Neural cell (in vitro differentiated cells): ENCODE measurements at regions not wholly inside any gene's neighbourhood (a gene's known extent, or its start where the extent isn't known, plus 50 kb on each side); places are given as distances from the start of the nearest gene placed in this dataset.
"Not testable (repeated sequence)": the region's sequence is repeated elsewhere in the genome, so short reads cannot be mapped to it uniquely, and the experiment has no call there.

Experiments
- EP300 ChIP-seq: fragments of 450-650 bp; conservative IDR thresholded peaks from 2 replicates; pipeline ENCODE4 v1.6.1; 2014; ENCODE audit warnings: antibody characterized with exemption, mild to moderate bottlenecking, moderate library complexity; ENCODE audit not compliant: poor library complexity, severe bottlenecking
- EZH2 ChIP-seq: fragments of 200-600, 300-800 bp; shearing (Covaris generic), sonication (generic); IDR thresholded peaks from 2 replicates; pipeline ENCODE4 v1.6.1; 2014; ENCODE audit warnings: antibody characterized with exemption, low read length, borderline replicate concordance, mild to moderate bottlenecking; ENCODE audit not compliant: insufficient read depth, poor library complexity, severe bottlenecking
- MXI1 ChIP-seq: fragments of 450-650 bp; conservative IDR thresholded peaks from 2 replicates; pipeline ENCODE4 v1.6.1; 2014; ENCODE audit warnings: antibody characterized with exemption, mild to moderate bottlenecking; ENCODE audit not compliant: poor library complexity, severe bottlenecking
- POLR2AphosphoS5 ChIP-seq: IDR thresholded peaks from 2 replicates; pipeline ENCODE4 v1.6.1; 2012
- TAF1 ChIP-seq: IDR thresholded peaks from 2 replicates; pipeline ENCODE4 v1.6.1; 2012; ENCODE audit warnings: low read depth
- TF ChIP-seq, protein P1 (sequence below): fragments of 450-650 bp; IDR thresholded peaks from 2 replicates; pipeline ENCODE4 v1.5.1; 2014; ENCODE audit warnings: antibody characterized with exemption, mild to moderate bottlenecking, moderate library complexity; ENCODE audit not compliant: poor library complexity, severe bottlenecking

DNA sequence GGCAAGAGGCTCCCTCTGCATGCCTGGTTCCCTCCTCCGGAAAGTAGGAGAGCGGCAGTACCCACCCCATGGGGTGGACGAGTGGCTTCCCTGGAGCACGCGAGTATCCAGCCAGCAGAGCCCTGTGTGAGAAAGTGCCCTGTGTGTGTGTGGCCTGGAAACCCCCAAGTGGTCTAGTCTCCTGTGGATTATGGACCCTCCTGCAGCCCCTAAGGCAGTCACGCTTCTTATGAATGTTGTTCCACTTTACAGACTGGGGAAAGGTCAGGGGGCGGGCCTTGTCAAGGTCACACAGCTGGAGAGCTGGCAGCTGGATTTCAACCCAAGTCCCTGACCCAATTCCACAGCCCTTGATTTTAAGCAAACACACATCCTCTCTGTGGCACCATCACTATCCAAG, 252.5 kb upstream of the SULF2 start:
- TF ChIP-seq, protein P1, sequence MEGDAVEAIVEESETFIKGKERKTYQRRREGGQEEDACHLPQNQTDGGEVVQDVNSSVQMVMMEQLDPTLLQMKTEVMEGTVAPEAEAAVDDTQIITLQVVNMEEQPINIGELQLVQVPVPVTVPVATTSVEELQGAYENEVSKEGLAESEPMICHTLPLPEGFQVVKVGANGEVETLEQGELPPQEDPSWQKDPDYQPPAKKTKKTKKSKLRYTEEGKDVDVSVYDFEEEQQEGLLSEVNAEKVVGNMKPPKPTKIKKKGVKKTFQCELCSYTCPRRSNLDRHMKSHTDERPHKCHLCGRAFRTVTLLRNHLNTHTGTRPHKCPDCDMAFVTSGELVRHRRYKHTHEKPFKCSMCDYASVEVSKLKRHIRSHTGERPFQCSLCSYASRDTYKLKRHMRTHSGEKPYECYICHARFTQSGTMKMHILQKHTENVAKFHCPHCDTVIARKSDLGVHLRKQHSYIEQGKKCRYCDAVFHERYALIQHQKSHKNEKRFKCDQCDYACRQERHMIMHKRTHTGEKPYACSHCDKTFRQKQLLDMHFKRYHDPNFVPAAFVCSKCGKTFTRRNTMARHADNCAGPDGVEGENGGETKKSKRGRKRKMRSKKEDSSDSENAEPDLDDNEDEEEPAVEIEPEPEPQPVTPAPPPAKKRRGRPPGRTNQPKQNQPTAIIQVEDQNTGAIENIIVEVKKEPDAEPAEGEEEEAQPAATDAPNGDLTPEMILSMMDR: not testable (repeated sequence)
- TF ChIP-seq EZH2, POLR2AphosphoS5, EP300, TAF1, MXI1: not testable (repeated sequence)
